GM15510 (cell line): ENCODE measurements at regions not wholly inside any gene's neighbourhood (a gene's known extent, or its start where the extent isn't known, plus 50 kb on each side); places are given as distances from the start of the nearest gene placed in this dataset.

Source experiments
- POLR2A ChIP-seq: IDR thresholded peaks from 3 replicates; pipeline ENCODE4 v1.6.1; 2011; ENCODE audit warnings: borderline replicate concordance; ENCODE audit not compliant: insufficient read length; ENCODE audit errors: extremely low read depth

GRCh38 chr22:47472636-47473035 is 710.2 kb downstream of the TBC1D22A start:
- no peak for TF ChIP-seq POLR2A

- no peak for TF ChIP-seq POLR2A
These were observed 709.0 kb downstream of the TBC1D22A start for GRCh38 chr22:47471406-47471805.

GRCh38 chr22:47465809-47466208 is 703.4 kb downstream of the TBC1D22A start:
- TF ChIP-seq POLR2A: no peak

GRCh38 chr22:47465222-47465621 is 702.8 kb downstream of the TBC1D22A start:
- TF ChIP-seq POLR2A: no peak

- TF ChIP-seq POLR2A: no peak
These were observed 700.8 kb downstream of the TBC1D22A start for GRCh38 chr22:47463220-47463619.

- no peak for TF ChIP-seq POLR2A
These were observed 698.4 kb downstream of the TBC1D22A start for GRCh38 chr22:47460861-47461260.

- no peak for TF ChIP-seq POLR2A
These were observed 697.7 kb downstream of the TBC1D22A start for GRCh38 chr22:47460176-47460575.

- no peak for TF ChIP-seq POLR2A
These were observed 695.9 kb downstream of the TBC1D22A start for GRCh38 chr22:47458348-47458747.

GRCh38 chr22:47457509-47458300 is 695.3 kb downstream of the TBC1D22A start:
- TF ChIP-seq POLR2A: no peak

GRCh38 chr22:47457021-47457420 is 694.6 kb downstream of the TBC1D22A start:
- no peak for TF ChIP-seq POLR2A

- no peak for TF ChIP-seq POLR2A
These were observed 693.6 kb downstream of the TBC1D22A start for GRCh38 chr22:47456031-47456430.

- no peak for TF ChIP-seq POLR2A
These were observed 690.6 kb downstream of the TBC1D22A start for GRCh38 chr22:47453049-47453448.

- TF ChIP-seq POLR2A: no peak
These were observed 689.7 kb downstream of the TBC1D22A start for GRCh38 chr22:47452184-47452583.

- no peak for TF ChIP-seq POLR2A
These were observed 688.5 kb downstream of the TBC1D22A start for GRCh38 chr22:47450876-47451475.

GRCh38 chr22:47449508-47450270 is 687.2 kb downstream of the TBC1D22A start:
- TF ChIP-seq POLR2A: no peak

GRCh38 chr22:47448231-47449223 is 686.1 kb downstream of the TBC1D22A start:
- TF ChIP-seq POLR2A: no peak
